HCT116 (cell line): ENCODE measurements at regions not wholly inside any gene's neighbourhood (a gene's known extent, or its start where the extent isn't known, plus 50 kb on each side); places are given as distances from the start of the nearest gene placed in this dataset.

Experiments
- CTCF ChIP-seq, 3 experiments: fragments of 200-600 bp in 1 of 3; sonication (generic) in 1 of 3; IDR thresholded peaks in 2 of 3; conservative IDR thresholded peaks in 1 of 3; 2 replicates each; pipeline ENCODE4 v1.5.1; 2012 to 2017; ENCODE audit warnings: low read depth in 2 of 3, low read length in 2 of 3, antibody characterized with exemption in 1 of 3, borderline replicate concordance in 1 of 3, control low read depth in 1 of 3, mild to moderate bottlenecking in 1 of 3, mixed read lengths in 1 of 3, mixed run types in 1 of 3, moderate library complexity in 1 of 3; ENCODE audit not compliant: insufficient read depth in 1 of 3
- ELF1 ChIP-seq: IDR thresholded peaks from 2 replicates; pipeline ENCODE4 v1.6.1; 2012; ENCODE audit warnings: low read depth, borderline replicate concordance
- EZH2 ChIP-seq: fragments of 200-600 bp; sonication (generic); IDR thresholded peaks from 2 replicates; pipeline ENCODE4 v1.6.1; 2017; ENCODE audit warnings: antibody characterized with exemption, mixed run types
- EZH2phosphoT487 ChIP-seq: fragments of 200-600 bp; IDR thresholded peaks from 2 replicates; pipeline ENCODE4 v1.6.1; 2018; ENCODE audit warnings: antibody characterized with exemption, borderline replicate concordance
- FOSL1 ChIP-seq: IDR thresholded peaks from 2 replicates; pipeline ENCODE4 v1.6.1; 2012; ENCODE audit warnings: low read depth
- MAX ChIP-seq: IDR thresholded peaks from 2 replicates; pipeline ENCODE4 v1.6.1; 2012
- POLR2A ChIP-seq: IDR thresholded peaks from 2 replicates; pipeline ENCODE4 v1.7.0; 2011; ENCODE audit warnings: borderline replicate concordance; ENCODE audit not compliant: insufficient read depth, insufficient read length; ENCODE audit errors: extremely low read depth
- POLR2AphosphoS5 ChIP-seq: IDR thresholded peaks from 2 replicates; pipeline ENCODE4 v1.6.1; 2011; ENCODE audit warnings: mild to moderate bottlenecking, low read depth, low read length, moderate library complexity
- YY1 ChIP-seq: IDR thresholded peaks from 2 replicates; pipeline ENCODE4 v1.6.1; 2011; ENCODE audit warnings: low read length, low read depth, moderate library complexity, mild to moderate bottlenecking; ENCODE audit not compliant: insufficient replicate concordance; ENCODE audit errors: extremely low read depth
- ZFX ChIP-seq: fragments of 450-650 bp; IDR thresholded peaks from 2 replicates; pipeline ENCODE4 v1.6.1; 2017

GRCh38 chr14:83208341-83208740, 1674.7 kb upstream of the SEL1L start:
- TF ChIP-seq YY1 (no peak), CTCF (IDR thresholded peaks at IDR 0.05 in 2 of 3, conservative IDR thresholded peaks at IDR 0.05 in 1 of 3; ENCODE audit: borderline replicate concordance in 1 of 3, insufficient read depth in 1 of 3, low read depth in 2 of 3, low read length in 2 of 3) (no peak), FOSL1 (no peak), POLR2A (no peak), MAX (no peak), EZH2phosphoT487 (no peak), POLR2AphosphoS5 (no peak), ZFX (no peak), ELF1 (no peak), EZH2 (no peak)
